Ishikawa (cell line): ENCODE measurements at regions not wholly inside any gene's neighbourhood (a gene's known extent, or its start where the extent isn't known, plus 50 kb on each side); places are given as distances from the start of the nearest gene placed in this dataset.

ENCODE experiments used
- EP300 ChIP-seq: IDR thresholded peaks from 2 replicates; pipeline ENCODE4 v1.6.1; 2012; ENCODE audit warnings: borderline replicate concordance
- TAF1 ChIP-seq: IDR thresholded peaks from 2 replicates; pipeline ENCODE4 v1.6.1; 2012; ENCODE audit warnings: low read depth, mild to moderate bottlenecking
- TEAD4 ChIP-seq: IDR thresholded peaks from 2 replicates; pipeline ENCODE4 v1.6.1; 2012
- ZBTB7A ChIP-seq: IDR thresholded peaks from 2 replicates; pipeline ENCODE4 v1.6.1; 2012; ENCODE audit warnings: low read depth
- TF ChIP-seq, protein P1 (sequence below): IDR thresholded peaks from 2 replicates; pipeline ENCODE4 v1.6.1; 2012; ENCODE audit warnings: low read depth, mild to moderate bottlenecking

DNA sequence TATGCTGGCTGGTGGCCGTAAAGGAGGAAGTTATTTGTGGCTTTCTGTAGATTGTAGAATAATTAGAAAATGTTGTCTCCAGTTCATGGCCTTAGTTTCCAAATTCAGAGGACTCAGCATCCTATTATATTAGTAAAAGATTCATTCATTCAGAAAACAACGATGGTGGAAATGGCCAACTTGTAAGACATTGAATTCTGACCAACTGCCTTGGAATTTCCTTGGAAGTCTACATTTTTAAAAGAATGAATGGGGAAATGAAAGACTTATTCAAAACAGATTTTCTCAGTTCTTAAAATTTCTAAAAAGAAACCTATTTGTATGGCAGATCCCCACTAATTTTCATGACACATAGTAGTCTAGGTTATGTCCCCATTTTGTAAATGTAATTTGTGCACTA, 561.5 kb downstream of the ANKRD50 start:
- TF ChIP-seq, protein P1, sequence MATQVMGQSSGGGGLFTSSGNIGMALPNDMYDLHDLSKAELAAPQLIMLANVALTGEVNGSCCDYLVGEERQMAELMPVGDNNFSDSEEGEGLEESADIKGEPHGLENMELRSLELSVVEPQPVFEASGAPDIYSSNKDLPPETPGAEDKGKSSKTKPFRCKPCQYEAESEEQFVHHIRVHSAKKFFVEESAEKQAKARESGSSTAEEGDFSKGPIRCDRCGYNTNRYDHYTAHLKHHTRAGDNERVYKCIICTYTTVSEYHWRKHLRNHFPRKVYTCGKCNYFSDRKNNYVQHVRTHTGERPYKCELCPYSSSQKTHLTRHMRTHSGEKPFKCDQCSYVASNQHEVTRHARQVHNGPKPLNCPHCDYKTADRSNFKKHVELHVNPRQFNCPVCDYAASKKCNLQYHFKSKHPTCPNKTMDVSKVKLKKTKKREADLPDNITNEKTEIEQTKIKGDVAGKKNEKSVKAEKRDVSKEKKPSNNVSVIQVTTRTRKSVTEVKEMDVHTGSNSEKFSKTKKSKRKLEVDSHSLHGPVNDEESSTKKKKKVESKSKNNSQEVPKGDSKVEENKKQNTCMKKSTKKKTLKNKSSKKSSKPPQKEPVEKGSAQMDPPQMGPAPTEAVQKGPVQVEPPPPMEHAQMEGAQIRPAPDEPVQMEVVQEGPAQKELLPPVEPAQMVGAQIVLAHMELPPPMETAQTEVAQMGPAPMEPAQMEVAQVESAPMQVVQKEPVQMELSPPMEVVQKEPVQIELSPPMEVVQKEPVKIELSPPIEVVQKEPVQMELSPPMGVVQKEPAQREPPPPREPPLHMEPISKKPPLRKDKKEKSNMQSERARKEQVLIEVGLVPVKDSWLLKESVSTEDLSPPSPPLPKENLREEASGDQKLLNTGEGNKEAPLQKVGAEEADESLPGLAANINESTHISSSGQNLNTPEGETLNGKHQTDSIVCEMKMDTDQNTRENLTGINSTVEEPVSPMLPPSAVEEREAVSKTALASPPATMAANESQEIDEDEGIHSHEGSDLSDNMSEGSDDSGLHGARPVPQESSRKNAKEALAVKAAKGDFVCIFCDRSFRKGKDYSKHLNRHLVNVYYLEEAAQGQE = no peak
- no peak for TF ChIP-seq TAF1
- TF ChIP-seq EP300 = no peak
- no peak for TF ChIP-seq TEAD4
- TF ChIP-seq ZBTB7A = no peak
